GM18505 (cell line): ENCODE measurements at regions not wholly inside any gene's neighbourhood (a gene's known extent, or its start where the extent isn't known, plus 50 kb on each side); places are given as distances from the start of the nearest gene placed in this dataset.

Experiments
- ATAC-seq: cut with Tn5 transposase; IDR thresholded peaks from one replicate; pipeline ENCODE4 v1.9.1; 2021; ENCODE audit not compliant: unreplicated experiment
- POLR2A ChIP-seq: IDR thresholded peaks from 4 replicates; pipeline ENCODE4 v1.6.1; 2011; ENCODE audit warnings: borderline replicate concordance; ENCODE audit not compliant: insufficient read depth, insufficient read length; ENCODE audit errors: extremely low read depth

GRCh38 chr3:176789281-176789705, 408.0 kb downstream of the TBL1XR1 start:
- no peak for ATAC-seq
- no peak for TF ChIP-seq POLR2A

GRCh38 chr3:176787506-176787905, 409.8 kb downstream of the TBL1XR1 start:
- ATAC-seq, result no peak
- no peak for TF ChIP-seq POLR2A

GRCh38 chr3:176785171-176785570, 412.1 kb downstream of the TBL1XR1 start:
- TF ChIP-seq POLR2A, result no peak
- ATAC-seq, result no peak

- TF ChIP-seq POLR2A, result no peak
Observed at GRCh38 chr3:176780766-176781165, 416.5 kb downstream of the TBL1XR1 start.

GRCh38 chr3:176776622-176777175, 420.6 kb downstream of the TBL1XR1 start:
- TF ChIP-seq POLR2A, result no peak

More at GRCh38 chr3:176780766-176781165, 416.5 kb downstream of the TBL1XR1 start:
- no peak for ATAC-seq

GRCh38 chr3:176769547-176770190, 427.6 kb downstream of the TBL1XR1 start:
- TF ChIP-seq POLR2A, result no peak

More at GRCh38 chr3:176776622-176777175, 420.6 kb downstream of the TBL1XR1 start:
- no peak for ATAC-seq

GRCh38 chr3:176767385-176767784, 429.9 kb downstream of the TBL1XR1 start:
- ATAC-seq, result no peak

More at GRCh38 chr3:176769547-176770190, 427.6 kb downstream of the TBL1XR1 start:
- ATAC-seq, result no peak

GRCh38 chr3:176766862-176767261, 430.4 kb downstream of the TBL1XR1 start:
- ATAC-seq, result no peak
- no peak for TF ChIP-seq POLR2A

More at GRCh38 chr3:176767385-176767784, 429.9 kb downstream of the TBL1XR1 start:
- no peak for TF ChIP-seq POLR2A

- no peak for TF ChIP-seq POLR2A
- ATAC-seq, result no peak
Observed at GRCh38 chr3:176765382-176765900, 431.8 kb downstream of the TBL1XR1 start.

- no peak for ATAC-seq
- no peak for TF ChIP-seq POLR2A
Observed at GRCh38 chr3:176759815-176760506, 437.3 kb downstream of the TBL1XR1 start.

GRCh38 chr3:176757429-176757828, 439.9 kb downstream of the TBL1XR1 start:
- TF ChIP-seq POLR2A, result no peak
- no peak for ATAC-seq

- no peak for TF ChIP-seq POLR2A
- no peak for ATAC-seq
Observed at GRCh38 chr3:176755977-176756376, 441.3 kb downstream of the TBL1XR1 start.

GRCh38 chr3:176755552-176755951, 441.7 kb downstream of the TBL1XR1 start:
- TF ChIP-seq POLR2A, result no peak

GRCh38 chr3:176741664-176742047, 455.6 kb downstream of the TBL1XR1 start:
- TF ChIP-seq POLR2A, result no peak
- no peak for ATAC-seq

More at GRCh38 chr3:176755552-176755951, 441.7 kb downstream of the TBL1XR1 start:
- ATAC-seq, result no peak

- TF ChIP-seq POLR2A, result no peak
- ATAC-seq, result no peak
Observed at GRCh38 chr3:176740906-176741663, 456.2 kb downstream of the TBL1XR1 start.
